ENCODE measurements at regions not wholly inside any gene's neighbourhood (a gene's known extent, or its start where the extent isn't known, plus 50 kb on each side); places are given as distances from the start of the nearest gene placed in this dataset.

- no peak overlapping the region for H3K27ac ChIP-seq
- no peaks in the 10 kb centered on the region for H3K9me3 ChIP-seq
- H3K4me1 ChIP-seq: no peaks in the 10 kb centered on the region
- H3K4me3 ChIP-seq: no peak overlapping the region
- TF ChIP-seq CTCF (IDR thresholded peaks at IDR 0.05): no peak
- no peak for DNase-seq (ENCODE audit: low spot score)
- H3K27me3 ChIP-seq: no peaks in the 10 kb centered on the region
- H3K36me3 ChIP-seq: no peaks in the 10 kb centered on the region
These were observed 645.0 kb upstream of the TBL1XR1 start for GRCh38 chr3:177842302-177842701.

- Histone ChIP-seq H3K27ac (no peak overlapping the region), H3K9me3 (no peaks in the 10 kb centered on the region), H3K4me1 (no peaks in the 10 kb centered on the region), H3K36me3 (no peaks in the 10 kb centered on the region), H3K27me3 (no peaks in the 10 kb centered on the region), H3K4me3 (no peak overlapping the region)
- no peak for DNase-seq (ENCODE audit: low spot score)
- TF ChIP-seq CTCF (IDR thresholded peaks at IDR 0.05): no peak
These were observed 645.8 kb upstream of the TBL1XR1 start for GRCh38 chr3:177842743-177843734.

- no peak overlapping the region for H3K4me3 ChIP-seq
- TF ChIP-seq CTCF (IDR thresholded peaks at IDR 0.05): no peak
- H3K27me3 ChIP-seq: no peaks in the 10 kb centered on the region
- no peak overlapping the region for H3K27ac ChIP-seq
- DNase-seq (ENCODE audit: low spot score): no peak
- H3K9me3 ChIP-seq: no peaks in the 10 kb centered on the region
- no peaks in the 10 kb centered on the region for H3K4me1 ChIP-seq
- H3K36me3 ChIP-seq: no peaks in the 10 kb centered on the region
These were observed 654.9 kb upstream of the TBL1XR1 start for GRCh38 chr3:177852001-177852807.

- Histone ChIP-seq H3K27ac (no peak overlapping the region), H3K4me1 (no peaks in the 10 kb centered on the region), H3K27me3 (no peaks in the 10 kb centered on the region), H3K9me3 (no peaks in the 10 kb centered on the region), H3K4me3 (no peak overlapping the region), H3K36me3 (no peaks in the 10 kb centered on the region)
- TF ChIP-seq CTCF (IDR thresholded peaks at IDR 0.05): no peak
- DNase-seq (ENCODE audit: low spot score): no peak
These were observed 657.7 kb upstream of the TBL1XR1 start for GRCh38 chr3:177855021-177855420.

- no peak for DNase-seq (ENCODE audit: low spot score)
- Histone ChIP-seq H3K4me3 (no peak overlapping the region), H3K27ac (no peak overlapping the region), H3K4me1 (no peaks in the 10 kb centered on the region), H3K36me3 (no peaks in the 10 kb centered on the region), H3K9me3 (peaks cover 0 to 16% of the 10 kb centered on the region in 2 donors), H3K27me3 (no peaks in the 10 kb centered on the region)
- TF ChIP-seq CTCF (IDR thresholded peaks at IDR 0.05): no peak
These were observed 662.9 kb upstream of the TBL1XR1 start for GRCh38 chr3:177860184-177860583.
